Upper lobe of right lung (tissue), 1 donor: ENCODE measurements at regions not wholly inside any gene's neighbourhood (a gene's known extent, or its start where the extent isn't known, plus 50 kb on each side); places are given as distances from the start of the nearest gene placed in this dataset.

Experiments
- ATAC-seq: fragments of 200-7000 bp; cut with Tn5 transposase; one replicate; pipeline ENCODE4 v1.9.1; 2020; ENCODE audit warnings: mild to moderate bottlenecking, moderate library complexity
- DNase-seq: peaks from one replicate; pipeline ENCODE4 v3.0.0-alpha.2; 2020
- H3K27ac ChIP-seq: fragments of 200-600 bp; one replicate; pipeline ENCODE4 v1.8.0; 2022
- H3K27me3 ChIP-seq: fragments of 200-600 bp; one replicate; pipeline ENCODE4 v1.8.0; 2022; ENCODE audit warnings: mild to moderate bottlenecking
- H3K36me3 ChIP-seq: fragments of 200-600 bp; one replicate; pipeline ENCODE4 v1.8.0; 2022
- H3K4me1 ChIP-seq: fragments of 200-600 bp; one replicate; pipeline ENCODE4 v1.8.0; 2022
- H3K4me3 ChIP-seq: fragments of 200-600 bp; one replicate; pipeline ENCODE4 v1.8.0; 2022; ENCODE audit warnings: mild to moderate bottlenecking
- H3K9me3 ChIP-seq: fragments of 200-600 bp; one replicate; pipeline ENCODE4 v1.8.0; 2022
- CTCF ChIP-seq: fragments of 200-600 bp; IDR thresholded peaks from one replicate; pipeline ENCODE4 v1.8.0; 2022; ENCODE audit warnings: antibody characterized with exemption
- intact Hi-C: fragments of 100-400 bp; cut with DNase I; formaldehyde crosslinking; loops from one replicate; pipeline ENCODE4 v1.11.0; 2022
- donor health status: DM: no; HTN: yes; CAD: no; lungs with severe emphysema.

- intact Hi-C loops = no loop called here
- Histone ChIP-seq H3K4me3 (no peak overlapping the region), H3K27me3 (peaks cover 24% of the 10 kb centered on the region), H3K4me1 (peaks cover 12% of the 10 kb centered on the region), H3K36me3 (no peaks in the 10 kb centered on the region), H3K27ac (no peak overlapping the region), H3K9me3 (no peaks in the 10 kb centered on the region)
- no peak for DNase-seq
- no peak for TF ChIP-seq CTCF
- ATAC-seq = no peak
Measured at GRCh38 chr2:16009560-16009959, 69.2 kb downstream of the MYCN start.

GRCh38 chr2:16008856-16009255, 68.5 kb downstream of the MYCN start:
- DNase-seq (no peak), ATAC-seq (no peak)
- Histone ChIP-seq H3K27ac (no peak overlapping the region), H3K4me1 (peaks cover 12% of the 10 kb centered on the region), H3K27me3 (peaks cover 24% of the 10 kb centered on the region), H3K9me3 (no peaks in the 10 kb centered on the region), H3K4me3 (no peak overlapping the region), H3K36me3 (no peaks in the 10 kb centered on the region)
- no peak for TF ChIP-seq CTCF
- intact Hi-C loops = no loop called here

- Histone ChIP-seq H3K9me3 (no peaks in the 10 kb centered on the region), H3K4me1 (peaks cover 10% of the 10 kb centered on the region), H3K4me3 (no peak overlapping the region), H3K36me3 (no peaks in the 10 kb centered on the region), H3K27ac (no peak overlapping the region), H3K27me3 (peaks cover 24% of the 10 kb centered on the region)
- intact Hi-C loops = no loop called here
- no peak for ATAC-seq
- no peak for DNase-seq
- TF ChIP-seq CTCF = no peak
Measured at GRCh38 chr2:16008331-16008850, 68.0 kb downstream of the MYCN start.

GRCh38 chr2:16007167-16007934, 67.0 kb downstream of the MYCN start:
- ATAC-seq = no peak
- no peak for DNase-seq
- Histone ChIP-seq H3K27ac (no peak overlapping the region), H3K36me3 (no peaks in the 10 kb centered on the region), H3K9me3 (no peaks in the 10 kb centered on the region), H3K4me1 (no peaks in the 10 kb centered on the region), H3K27me3 (peaks cover 15% of the 10 kb centered on the region), H3K4me3 (no peak overlapping the region)
- intact Hi-C loops = no loop called here
- TF ChIP-seq CTCF = no peak

GRCh38 chr2:16006537-16007166, 66.3 kb downstream of the MYCN start:
- Histone ChIP-seq H3K4me3 (no peak overlapping the region), H3K27me3 (peaks cover 8% of the 10 kb centered on the region), H3K27ac (no peak overlapping the region), H3K9me3 (no peaks in the 10 kb centered on the region), H3K36me3 (no peaks in the 10 kb centered on the region), H3K4me1 (no peaks in the 10 kb centered on the region)
- no peak for DNase-seq
- TF ChIP-seq CTCF = no peak
- peak; percentile 6 for ATAC-seq
- intact Hi-C loops = no loop called here
